H1 (cell line): ENCODE measurements at regions not wholly inside any gene's neighbourhood (a gene's known extent, or its start where the extent isn't known, plus 50 kb on each side); places are given as distances from the start of the nearest gene placed in this dataset.

Source experiments
- CTCF ChIA-PET: fragments of 300-600 bp; sonication (Branson Sonifier 250); formaldehyde crosslinking; loops from one replicate; lab custom pipeline; 2021; ENCODE audit not compliant: partially characterized antibody; lab: Charles Lee
- POLR2A ChIA-PET: fragments of 300-600 bp; sonication (Branson Sonifier 250); formaldehyde crosslinking; loops from one replicate; lab custom pipeline; 2021; ENCODE audit warnings: inconsistent platforms; ENCODE audit not compliant: partially characterized antibody; lab: Charles Lee
- DNase-seq, 2 experiments: peaks; one replicate each; pipeline versions ENCODE4 v3.0.0 to v3.0.0-alpha.2; 2010 to 2022; ENCODE audit warnings: low spot score in 2 of 2, low read depth in 1 of 2, mixed read lengths in 1 of 2
- FAIRE-seq: peaks from 2 replicates; lab custom pipeline; 2011; peaks lifted over from hg19 to GRCh38; lab: Jason Lieb, UNC
- H2AFZ ChIP-seq: 2 replicates; pipeline ENCODE4 v1.8.1; 2012; ENCODE audit warnings: low read length, inconsistent platforms
- H2AK5ac ChIP-seq: 2 replicates; pipeline ENCODE4 v1.6.1; 2013; ENCODE audit warnings: low read depth, low read length
- H2BK120ac ChIP-seq: replicated peaks from 2 replicates; pipeline ENCODE3; 2013; ENCODE audit warnings: low read depth, low read length, inconsistent platforms
- H2BK12ac ChIP-seq: 2 replicates; pipeline ENCODE4 v1.6.1; 2013; ENCODE audit warnings: low read depth, low read length
- H2BK15ac ChIP-seq: 2 replicates; pipeline ENCODE4 v1.6.1; 2013; ENCODE audit warnings: low read length
- H2BK20ac ChIP-seq: 2 replicates; pipeline ENCODE4 v1.6.1; 2013; ENCODE audit warnings: low read length
- H2BK5ac ChIP-seq: 2 replicates; pipeline ENCODE4 v1.6.1; 2013; ENCODE audit warnings: low read depth, low read length
- H3K14ac ChIP-seq: 2 replicates; pipeline ENCODE4 v1.6.1; 2013; ENCODE audit warnings: inconsistent platforms; ENCODE audit not compliant: insufficient read length
- H3K18ac ChIP-seq: 2 replicates; pipeline ENCODE4 v1.6.1; 2013; ENCODE audit warnings: low read length; ENCODE audit errors: extremely low read depth
- H3K23ac ChIP-seq: 2 replicates; pipeline ENCODE4 v1.6.1; 2013; ENCODE audit warnings: inconsistent platforms; ENCODE audit not compliant: insufficient read length
- H3K23me2 ChIP-seq: 2 replicates; pipeline ENCODE4 v1.6.1; 2013; ENCODE audit warnings: low read depth, low read length
- H3K27ac ChIP-seq: 2 replicates; pipeline ENCODE4 v1.6.1; 2011; ENCODE audit warnings: low read depth, low read length, inconsistent platforms
- H3K27me3 ChIP-seq, 4 experiments: replicated peaks in 1 of 4; 1 replicate in 1 of 4; 2 replicates in 3 of 4; pipeline versions ENCODE4 v1.6.1 to v1.8.1; 2011 to 2013; ENCODE audit warnings: low read length in 3 of 4, mild to moderate bottlenecking in 3 of 4, inconsistent platforms in 2 of 4, mixed read lengths in 2 of 4, moderate library complexity in 1 of 4; ENCODE audit not compliant: control insufficient read depth in 3 of 4, insufficient read depth in 3 of 4; ENCODE audit errors: extremely low read depth in 1 of 4
- H3K36me3 ChIP-seq, 4 experiments: 2 replicates each; pipeline versions ENCODE4 v1.6.1 to v1.8.1; 2011 to 2013; ENCODE audit warnings: mild to moderate bottlenecking in 4 of 4, low read length in 3 of 4, moderate library complexity in 2 of 4, control low read depth in 1 of 4, inconsistent platforms in 1 of 4; ENCODE audit not compliant: insufficient read depth in 4 of 4, control insufficient read depth in 2 of 4
- H3K4ac ChIP-seq: replicated peaks from 2 replicates; pipeline ENCODE3; 2013; ENCODE audit warnings: low read length, low read depth, mixed read lengths, inconsistent platforms; ENCODE audit not compliant: insufficient read length
- H3K4me1 ChIP-seq, 4 experiments: replicated peaks in 1 of 4; 1 replicate in 1 of 4; 2 replicates in 3 of 4; pipeline versions ENCODE4 v1.6.1 to v1.8.1; 2011 to 2013; ENCODE audit warnings: low read length in 3 of 4, inconsistent platforms in 2 of 4, mixed read lengths in 1 of 4; ENCODE audit not compliant: insufficient read depth in 4 of 4, control insufficient read depth in 3 of 4
- H3K4me2 ChIP-seq, 2 experiments: 2 replicates each; pipeline versions ENCODE4 v1.6.1 to v1.8.1; 2011 to 2013; ENCODE audit warnings: low read depth in 2 of 2, low read length in 2 of 2, control low read depth in 1 of 2, inconsistent platforms in 1 of 2, mild to moderate bottlenecking in 1 of 2; ENCODE audit not compliant: insufficient read depth in 1 of 2
- H3K4me3 ChIP-seq, 4 experiments: fragments of 200-600, 300-600 bp in 1 of 4; sonication (generic), shearing (Covaris generic), sonication (Bioruptor Twin) in 1 of 4; 2 replicates each; pipeline versions ENCODE4 v1.5.1 to v1.8.1; 2011 to 2016; ENCODE audit warnings: low read length in 4 of 4, low read depth in 3 of 4, control low read depth in 2 of 4, inconsistent platforms in 2 of 4, mild to moderate bottlenecking in 2 of 4, mixed read lengths in 1 of 4, moderate library complexity in 1 of 4; ENCODE audit not compliant: insufficient read depth in 2 of 4; ENCODE audit errors: extremely low read depth in 1 of 4
- H3K56ac ChIP-seq: replicated peaks from 2 replicates; pipeline ENCODE3; 2013; ENCODE audit warnings: low read depth, mild to moderate bottlenecking, mixed read lengths, low read length, inconsistent platforms; ENCODE audit not compliant: insufficient read length
- H3K79me1 ChIP-seq: 2 replicates; pipeline ENCODE4 v1.6.1; 2013; ENCODE audit warnings: low read depth, low read length, control low read depth
- H3K79me2 ChIP-seq, 2 experiments: 2 replicates each; pipeline versions ENCODE4 v1.6.1 to v1.8.1; 2012 to 2013; ENCODE audit warnings: low read length in 2 of 2, mild to moderate bottlenecking in 2 of 2, inconsistent platforms in 1 of 2; ENCODE audit not compliant: insufficient read depth in 2 of 2, control insufficient read depth in 1 of 2
- H3K9ac ChIP-seq, 4 experiments: replicated peaks in 1 of 4; 1 replicate in 1 of 4; 2 replicates in 3 of 4; pipeline versions ENCODE4 v1.6.1 to v1.8.1; 2011 to 2013; ENCODE audit warnings: low read depth in 3 of 4, low read length in 3 of 4, control low read depth in 2 of 4, mild to moderate bottlenecking in 2 of 4, moderate library complexity in 2 of 4, inconsistent platforms in 1 of 4; ENCODE audit errors: extremely low read depth in 1 of 4
- H3K9me3 ChIP-seq, 2 experiments: 2 replicates each; pipeline versions ENCODE4 v1.6.1 to v1.8.1; 2012 to 2013; ENCODE audit warnings: mild to moderate bottlenecking in 2 of 2, moderate library complexity in 2 of 2, control low read depth in 1 of 2, inconsistent platforms in 1 of 2, low read depth in 1 of 2, low read length in 1 of 2, mixed read lengths in 1 of 2; ENCODE audit not compliant: insufficient read depth in 2 of 2
- H4K20me1 ChIP-seq, 2 experiments: replicated peaks in 1 of 2; 2 replicates each; pipeline versions ENCODE3 to v1.8.1; 2011 to 2013; ENCODE audit warnings: inconsistent platforms in 2 of 2, low read length in 2 of 2, mild to moderate bottlenecking in 1 of 2; ENCODE audit not compliant: insufficient read depth in 2 of 2, control insufficient read depth in 1 of 2
- H4K5ac ChIP-seq: 2 replicates; pipeline ENCODE4 v1.6.1; 2013; ENCODE audit warnings: low read length, low read depth, mixed read lengths, inconsistent platforms; ENCODE audit not compliant: insufficient read length
- H4K8ac ChIP-seq: 2 replicates; pipeline ENCODE4 v1.8.0; 2013; ENCODE audit warnings: mild to moderate bottlenecking, moderate library complexity, low read length, inconsistent platforms; ENCODE audit not compliant: insufficient read depth; ENCODE audit errors: extremely low read depth
- H4K91ac ChIP-seq: replicated peaks from 2 replicates; pipeline ENCODE3; 2013; ENCODE audit warnings: low read length, mixed read lengths, inconsistent platforms; ENCODE audit not compliant: insufficient read length
- EZH2 ChIP-seq: fragments of 200-600 bp; sonication (generic); IDR thresholded peaks from 2 replicates; pipeline ENCODE4 v1.7.1; 2012; ENCODE audit warnings: low read depth, mild to moderate bottlenecking, moderate library complexity, low read length, inconsistent platforms; ENCODE audit not compliant: severe bottlenecking
- GTF2F1 ChIP-seq: IDR thresholded peaks from 2 replicates; pipeline ENCODE4 v1.6.1; 2012; ENCODE audit warnings: low read depth, low read length, improper control_type of control experiment, borderline replicate concordance
- NRF1 ChIP-seq: IDR thresholded peaks from 2 replicates; pipeline ENCODE4 v1.6.1; 2011; ENCODE audit warnings: mild to moderate bottlenecking, low read depth, low read length, improper control_type of control experiment
- PHF8 ChIP-seq: fragments of 200-600 bp; sonication (generic); conservative IDR thresholded peaks from 2 replicates; pipeline ENCODE4 v1.7.1; 2012; ENCODE audit warnings: low read depth, mild to moderate bottlenecking, inconsistent platforms, low read length, moderate library complexity
- SP2 ChIP-seq: IDR thresholded peaks from 2 replicates; pipeline ENCODE4 v1.6.1; 2012; ENCODE audit warnings: mild to moderate bottlenecking, low read length, inconsistent platforms
- SRF ChIP-seq: IDR thresholded peaks from 2 replicates; pipeline ENCODE4 v1.6.1; 2011; ENCODE audit warnings: mild to moderate bottlenecking, low read depth, low read length, moderate library complexity
- WGBS, 2 experiments: shearing (Covaris generic) in 1 of 2; methylation state at CpG; one replicate each; pipeline versions ENCODE4 v1.1.6 to v1.1.7; 2013 to 2015; ENCODE audit warnings: low lambda C conversion rate in 2 of 2, mixed read lengths in 2 of 2, inconsistent platforms in 1 of 2, low coverage in 1 of 2, missing lambda C conversion rate in 1 of 2; ENCODE audit not compliant: insufficient replicate concordance in 2 of 2, insufficient coverage in 1 of 2, insufficient read length in 1 of 2; ENCODE audit errors: extremely low coverage in 1 of 2, missing lambda C conversion rate in 1 of 2; 5-methylcytosine and 5-hydroxymethylcytosine counted together

- Histone ChIP-seq H3K4me3 (no peak overlapping the region), H3K27ac (no peak overlapping the region), H4K20me1 (no peaks in the 10 kb centered on the region), H3K4me2 (no peak overlapping the region), H3K9ac (no peak overlapping the region), H4K91ac (no peak overlapping the region), H2BK120ac (no peak overlapping the region), H3K4me1 (peaks cover 0 to 2% (median 0%) of the 10 kb centered on the region in 4 experiments; a peak in 1 of 7 replicates), H3K9me3 (no peaks in the 10 kb centered on the region), H3K23ac (no peak overlapping the region), H3K23me2 (no peaks in the 10 kb centered on the region), H3K14ac (no peak overlapping the region), H4K5ac (no peak overlapping the region), H2BK15ac (no peak overlapping the region), H3K18ac (no peak overlapping the region), H4K8ac (no peak overlapping the region), H3K56ac (no peak overlapping the region), H2BK12ac (no peak overlapping the region), H3K27me3 (no peaks in the 10 kb centered on the region), H2BK5ac (no peak overlapping the region), H3K79me1 (no peaks in the 10 kb centered on the region), H3K79me2 (no peaks in the 10 kb centered on the region), H2AFZ (0 out of 2 replicates have a peak overlapping the region, but pooled peaks have one; percentile 67), H2BK20ac (no peak overlapping the region), H2AK5ac (no peak overlapping the region), H3K36me3 (no peaks in the 10 kb centered on the region), H3K4ac (no peak overlapping the region)
- no peak for TF ChIP-seq EZH2
- TF ChIP-seq PHF8, result no peak
- TF ChIP-seq SP2, result no peak
- no peak for TF ChIP-seq SRF
- no peak for TF ChIP-seq GTF2F1
- TF ChIP-seq NRF1, result no peak
- WGBS, 2 experiments, result 83% methylated on average over 3 of the region's 3 CpGs; no CpG with 5 or more reads in 1 of the 2 experiments
- no peak for FAIRE-seq
- ChIA-PET POLR2A (no interaction called here), CTCF (no interaction called here)
- no peak for DNase-seq
Observed at GRCh38 chr18:1191341-1191740, 286.7 kb downstream of the ADCYAP1 start.
